ENCODE measurements at regions not wholly inside any gene's neighbourhood (a gene's known extent, or its start where the extent isn't known, plus 50 kb on each side); places are given as distances from the start of the nearest gene placed in this dataset.
"Not testable (repeated sequence)": the region's sequence is repeated elsewhere in the genome, so short reads cannot be mapped to it uniquely, and the experiment has no call there.

DNA sequence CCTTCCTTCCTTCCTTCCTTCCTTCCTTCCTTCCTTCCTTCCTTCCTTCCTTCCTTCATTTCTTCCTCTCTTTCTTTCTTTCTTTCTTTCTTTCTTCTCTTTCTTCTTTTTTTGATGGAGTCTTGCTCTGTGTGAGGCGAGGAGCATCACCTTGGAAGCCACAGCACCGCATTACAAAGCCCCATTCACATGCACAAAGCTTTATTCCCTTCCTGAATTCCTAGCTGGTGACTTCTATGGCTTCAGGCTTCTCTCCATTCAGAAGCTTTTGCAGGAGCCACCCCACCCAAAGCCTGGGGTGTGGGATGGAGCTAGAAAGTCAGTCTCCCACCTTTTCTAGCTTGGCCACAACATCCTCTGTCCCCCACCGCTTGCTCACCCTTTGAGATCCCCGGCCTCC lies 237.0 kb downstream of the CDY2B start:
- TF ChIP-seq, protein P1, sequence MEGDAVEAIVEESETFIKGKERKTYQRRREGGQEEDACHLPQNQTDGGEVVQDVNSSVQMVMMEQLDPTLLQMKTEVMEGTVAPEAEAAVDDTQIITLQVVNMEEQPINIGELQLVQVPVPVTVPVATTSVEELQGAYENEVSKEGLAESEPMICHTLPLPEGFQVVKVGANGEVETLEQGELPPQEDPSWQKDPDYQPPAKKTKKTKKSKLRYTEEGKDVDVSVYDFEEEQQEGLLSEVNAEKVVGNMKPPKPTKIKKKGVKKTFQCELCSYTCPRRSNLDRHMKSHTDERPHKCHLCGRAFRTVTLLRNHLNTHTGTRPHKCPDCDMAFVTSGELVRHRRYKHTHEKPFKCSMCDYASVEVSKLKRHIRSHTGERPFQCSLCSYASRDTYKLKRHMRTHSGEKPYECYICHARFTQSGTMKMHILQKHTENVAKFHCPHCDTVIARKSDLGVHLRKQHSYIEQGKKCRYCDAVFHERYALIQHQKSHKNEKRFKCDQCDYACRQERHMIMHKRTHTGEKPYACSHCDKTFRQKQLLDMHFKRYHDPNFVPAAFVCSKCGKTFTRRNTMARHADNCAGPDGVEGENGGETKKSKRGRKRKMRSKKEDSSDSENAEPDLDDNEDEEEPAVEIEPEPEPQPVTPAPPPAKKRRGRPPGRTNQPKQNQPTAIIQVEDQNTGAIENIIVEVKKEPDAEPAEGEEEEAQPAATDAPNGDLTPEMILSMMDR (IDR thresholded peaks at IDR 0.05): not testable (repeated sequence)
- not testable (repeated sequence) for TF ChIP-seq POLR2A (IDR thresholded peaks at IDR 0.05)
